Liver (tissue), 8 donors: ENCODE measurements at regions not wholly inside any gene's neighbourhood (a gene's known extent, or its start where the extent isn't known, plus 50 kb on each side); places are given as distances from the start of the nearest gene placed in this dataset.

Experiments used
- DNase-seq: peaks from one replicate; pipeline ENCODE4 v3.0.0-alpha.2; 2017; ENCODE audit warnings: low spot score
- H3K27ac ChIP-seq, 2 donors: one replicate each; pipeline ENCODE4 v1.7.0; 2013; ENCODE audit warnings: inconsistent platforms in 2 of 2, low read length in 2 of 2, control low read depth in 1 of 2, low read depth in 1 of 2, mild to moderate bottlenecking in 1 of 2
- H3K27me3 ChIP-seq, 4 donors: one replicate each; pipeline versions ENCODE4 v1.6.1 to v1.7.0; 2013; ENCODE audit warnings: low read length in 3 of 4, inconsistent platforms in 1 of 4, mild to moderate bottlenecking in 1 of 4, moderate library complexity in 1 of 4; ENCODE audit not compliant: control insufficient read depth in 4 of 4, insufficient read depth in 4 of 4
- H3K36me3 ChIP-seq, 4 donors: one replicate each; pipeline versions ENCODE4 v1.6.1 to v1.7.0; 2013; ENCODE audit warnings: low read length in 3 of 4, mild to moderate bottlenecking in 3 of 4, low read depth in 1 of 4, moderate library complexity in 1 of 4; ENCODE audit not compliant: control insufficient read depth in 4 of 4, insufficient read depth in 3 of 4
- H3K4me1 ChIP-seq, 4 donors: one replicate each; pipeline versions ENCODE4 v1.6.1 to v1.7.0; 2013; ENCODE audit warnings: low read length in 3 of 4, mild to moderate bottlenecking in 3 of 4, moderate library complexity in 1 of 4; ENCODE audit not compliant: control insufficient read depth in 4 of 4, insufficient read depth in 4 of 4
- H3K4me3 ChIP-seq, 3 donors: one replicate each; pipeline versions ENCODE4 v1.6.1 to v1.7.0; 2013; ENCODE audit warnings: low read length in 3 of 3, control low read depth in 1 of 3, low read depth in 1 of 3, mild to moderate bottlenecking in 1 of 3
- H3K9ac ChIP-seq, 2 donors: one replicate each; pipeline ENCODE4 v1.7.0; 2013; ENCODE audit warnings: low read length in 2 of 2, mild to moderate bottlenecking in 2 of 2, moderate library complexity in 2 of 2, control low read depth in 1 of 2, low read depth in 1 of 2
- H3K9me3 ChIP-seq, 4 donors: one replicate each; pipeline versions ENCODE4 v1.6.1 to v1.7.0; 2013; ENCODE audit warnings: low read length in 3 of 4; ENCODE audit not compliant: control insufficient read depth in 4 of 4
- EGR1 ChIP-seq, 2 donors: IDR thresholded peaks; 2 replicates each; pipeline ENCODE4 v1.6.1; 2016 to 2018; ENCODE audit warnings: antibody characterized with exemption in 2 of 2, low read depth in 2 of 2
- FOXA1 ChIP-seq: IDR thresholded peaks from 2 replicates; pipeline ENCODE4 v1.6.1; 2016; ENCODE audit warnings: antibody characterized with exemption
- FOXA2 ChIP-seq: IDR thresholded peaks from 2 replicates; pipeline ENCODE4 v1.6.1; 2016; ENCODE audit warnings: antibody characterized with exemption
- GABPA ChIP-seq, 2 donors: IDR thresholded peaks in 1 of 2; conservative IDR thresholded peaks in 1 of 2; 2 replicates each; pipeline ENCODE4 v1.6.1; 2016; ENCODE audit warnings: antibody characterized with exemption in 2 of 2, mild to moderate bottlenecking in 1 of 2, moderate library complexity in 1 of 2
- HNF4A ChIP-seq, 2 donors: conservative IDR thresholded peaks; 2 replicates each; pipeline ENCODE4 v1.6.1; 2016; ENCODE audit warnings: antibody characterized with exemption in 2 of 2, mild to moderate bottlenecking in 2 of 2
- HNF4G ChIP-seq: IDR thresholded peaks from 2 replicates; pipeline ENCODE4 v1.6.1; 2016; ENCODE audit warnings: antibody characterized with exemption
- NR2F2 ChIP-seq: IDR thresholded peaks from 2 replicates; pipeline ENCODE4 v1.6.1; 2016; ENCODE audit warnings: antibody characterized with exemption
- RAD21 ChIP-seq, 2 donors: IDR thresholded peaks; 2 replicates each; pipeline ENCODE4 v1.6.1; 2016; ENCODE audit warnings: antibody characterized with exemption in 2 of 2, mild to moderate bottlenecking in 2 of 2
- RXRA ChIP-seq, 2 donors: IDR thresholded peaks; 2 replicates each; pipeline ENCODE4 v1.6.1; 2017 to 2018; ENCODE audit warnings: antibody characterized with exemption in 2 of 2, mild to moderate bottlenecking in 1 of 2
- SP1 ChIP-seq: IDR thresholded peaks from 2 replicates; pipeline ENCODE4 v1.6.1; 2018; ENCODE audit warnings: antibody characterized with exemption, mild to moderate bottlenecking
- TAF1 ChIP-seq: conservative IDR thresholded peaks from 2 replicates; pipeline ENCODE4 v1.6.1; 2016; ENCODE audit warnings: antibody characterized with exemption, mild to moderate bottlenecking
- YY1 ChIP-seq: IDR thresholded peaks from 2 replicates; pipeline ENCODE4 v1.6.1; 2016; ENCODE audit warnings: antibody characterized with exemption, mild to moderate bottlenecking
- WGBS: extraction: QIAGEN DNeasy Blood & Tissue Kit; methylation state at CpG from one replicate; pipeline ENCODE4 v1.1.7; 2013; 5-methylcytosine and 5-hydroxymethylcytosine counted together
- TF ChIP-seq, protein P1 (sequence below): IDR thresholded peaks from 2 replicates; pipeline ENCODE4 v1.6.1; 2016; ENCODE audit warnings: antibody characterized with exemption
- TF ChIP-seq, protein P2 (sequence below): IDR thresholded peaks from 2 replicates; pipeline ENCODE4 v1.6.1; 2016; ENCODE audit warnings: antibody characterized with exemption, mild to moderate bottlenecking
- TF ChIP-seq, protein P3 (sequence below): IDR thresholded peaks from 2 replicates; pipeline ENCODE4 v1.6.1; 2016; ENCODE audit warnings: antibody characterized with exemption
- TF ChIP-seq, protein P4 (sequence below): IDR thresholded peaks from 2 replicates; pipeline ENCODE4 v1.6.1; 2016; ENCODE audit warnings: antibody characterized with exemption
- TF ChIP-seq, protein P5 (sequence below): fragments of 150-350 bp; IDR thresholded peaks from 2 replicates; pipeline ENCODE4 v1.5.1; 2017; ENCODE audit warnings: improper control_type of control experiment, low read depth, low read length; ENCODE audit not compliant: missing input control
- donor health status: healthy.
- donor health status: healthy.
- donor health status: healthy.
- donor health status: healthy.
- donor health status: healthy.

DNA sequence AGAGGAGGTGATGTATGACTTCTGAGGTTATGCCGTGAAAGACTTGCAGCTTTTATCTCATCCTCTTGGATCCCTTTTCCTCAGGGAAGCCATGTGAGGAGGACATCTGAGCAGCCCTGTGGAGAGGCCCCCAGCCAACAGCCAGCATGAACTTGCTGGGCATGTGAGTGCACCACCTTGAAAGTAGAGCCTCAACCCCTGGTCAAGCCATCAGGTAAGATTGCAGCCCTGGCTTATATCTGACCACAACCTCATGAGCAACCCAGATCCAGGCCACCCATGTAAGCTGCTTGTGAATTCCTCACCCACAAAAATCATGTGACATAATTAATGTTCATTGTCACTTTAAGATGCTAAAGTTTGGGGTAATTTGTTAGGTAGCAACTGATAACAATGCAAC lies 121.0 kb downstream of the MIAT start:
- no peak overlapping the region for H3K27ac ChIP-seq
- H3K9ac ChIP-seq, result no peak overlapping the region
- DNase-seq, result no peak
- no peaks in the 10 kb centered on the region for H3K27me3 ChIP-seq
- H3K36me3 ChIP-seq, result peaks cover 3 to 25% (median 10%) of the 10 kb centered on the region in 4 donors
- H3K9me3 ChIP-seq, result peaks cover 0 to 6% (median 4%) of the 10 kb centered on the region in 4 donors
- H3K4me3 ChIP-seq, result no peak overlapping the region
- WGBS, result 95% methylated on average over 1 of the region's 1 CpG
- no peaks in the 10 kb centered on the region for H3K4me1 ChIP-seq
- TF ChIP-seq FOXA1 (no peak), NR2F2 (no peak), YY1 (no peak), TAF1 (no peak), HNF4G (no peak), HNF4A (conservative IDR thresholded peaks at IDR 0.05) (no peak), GABPA (IDR thresholded peaks at IDR 0.05 in 1 of 2, conservative IDR thresholded peaks at IDR 0.05 in 1 of 2) (no peak), FOXA2 (no peak), RAD21 (IDR thresholded peaks at IDR 0.05) (no peak), SP1 (no peak), EGR1 (IDR thresholded peaks at IDR 0.05; ENCODE audit: low read depth in 2 of 2) (no peak), RXRA (IDR thresholded peaks at IDR 0.05) (no peak)
- TF ChIP-seq, protein P1, sequence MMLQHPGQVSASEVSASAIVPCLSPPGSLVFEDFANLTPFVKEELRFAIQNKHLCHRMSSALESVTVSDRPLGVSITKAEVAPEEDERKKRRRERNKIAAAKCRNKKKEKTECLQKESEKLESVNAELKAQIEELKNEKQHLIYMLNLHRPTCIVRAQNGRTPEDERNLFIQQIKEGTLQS, result no peak
- TF ChIP-seq, protein P2, sequence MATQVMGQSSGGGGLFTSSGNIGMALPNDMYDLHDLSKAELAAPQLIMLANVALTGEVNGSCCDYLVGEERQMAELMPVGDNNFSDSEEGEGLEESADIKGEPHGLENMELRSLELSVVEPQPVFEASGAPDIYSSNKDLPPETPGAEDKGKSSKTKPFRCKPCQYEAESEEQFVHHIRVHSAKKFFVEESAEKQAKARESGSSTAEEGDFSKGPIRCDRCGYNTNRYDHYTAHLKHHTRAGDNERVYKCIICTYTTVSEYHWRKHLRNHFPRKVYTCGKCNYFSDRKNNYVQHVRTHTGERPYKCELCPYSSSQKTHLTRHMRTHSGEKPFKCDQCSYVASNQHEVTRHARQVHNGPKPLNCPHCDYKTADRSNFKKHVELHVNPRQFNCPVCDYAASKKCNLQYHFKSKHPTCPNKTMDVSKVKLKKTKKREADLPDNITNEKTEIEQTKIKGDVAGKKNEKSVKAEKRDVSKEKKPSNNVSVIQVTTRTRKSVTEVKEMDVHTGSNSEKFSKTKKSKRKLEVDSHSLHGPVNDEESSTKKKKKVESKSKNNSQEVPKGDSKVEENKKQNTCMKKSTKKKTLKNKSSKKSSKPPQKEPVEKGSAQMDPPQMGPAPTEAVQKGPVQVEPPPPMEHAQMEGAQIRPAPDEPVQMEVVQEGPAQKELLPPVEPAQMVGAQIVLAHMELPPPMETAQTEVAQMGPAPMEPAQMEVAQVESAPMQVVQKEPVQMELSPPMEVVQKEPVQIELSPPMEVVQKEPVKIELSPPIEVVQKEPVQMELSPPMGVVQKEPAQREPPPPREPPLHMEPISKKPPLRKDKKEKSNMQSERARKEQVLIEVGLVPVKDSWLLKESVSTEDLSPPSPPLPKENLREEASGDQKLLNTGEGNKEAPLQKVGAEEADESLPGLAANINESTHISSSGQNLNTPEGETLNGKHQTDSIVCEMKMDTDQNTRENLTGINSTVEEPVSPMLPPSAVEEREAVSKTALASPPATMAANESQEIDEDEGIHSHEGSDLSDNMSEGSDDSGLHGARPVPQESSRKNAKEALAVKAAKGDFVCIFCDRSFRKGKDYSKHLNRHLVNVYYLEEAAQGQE, result no peak
- TF ChIP-seq, protein P3, sequence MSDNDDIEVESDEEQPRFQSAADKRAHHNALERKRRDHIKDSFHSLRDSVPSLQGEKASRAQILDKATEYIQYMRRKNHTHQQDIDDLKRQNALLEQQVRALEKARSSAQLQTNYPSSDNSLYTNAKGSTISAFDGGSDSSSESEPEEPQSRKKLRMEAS, result no peak
- TF ChIP-seq, protein P4, sequence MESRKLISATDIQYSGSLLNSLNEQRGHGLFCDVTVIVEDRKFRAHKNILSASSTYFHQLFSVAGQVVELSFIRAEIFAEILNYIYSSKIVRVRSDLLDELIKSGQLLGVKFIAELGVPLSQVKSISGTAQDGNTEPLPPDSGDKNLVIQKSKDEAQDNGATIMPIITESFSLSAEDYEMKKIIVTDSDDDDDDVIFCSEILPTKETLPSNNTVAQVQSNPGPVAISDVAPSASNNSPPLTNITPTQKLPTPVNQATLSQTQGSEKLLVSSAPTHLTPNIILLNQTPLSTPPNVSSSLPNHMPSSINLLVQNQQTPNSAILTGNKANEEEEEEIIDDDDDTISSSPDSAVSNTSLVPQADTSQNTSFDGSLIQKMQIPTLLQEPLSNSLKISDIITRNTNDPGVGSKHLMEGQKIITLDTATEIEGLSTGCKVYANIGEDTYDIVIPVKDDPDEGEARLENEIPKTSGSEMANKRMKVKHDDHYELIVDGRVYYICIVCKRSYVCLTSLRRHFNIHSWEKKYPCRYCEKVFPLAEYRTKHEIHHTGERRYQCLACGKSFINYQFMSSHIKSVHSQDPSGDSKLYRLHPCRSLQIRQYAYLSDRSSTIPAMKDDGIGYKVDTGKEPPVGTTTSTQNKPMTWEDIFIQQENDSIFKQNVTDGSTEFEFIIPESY, result no peak
- TF ChIP-seq, protein P5, sequence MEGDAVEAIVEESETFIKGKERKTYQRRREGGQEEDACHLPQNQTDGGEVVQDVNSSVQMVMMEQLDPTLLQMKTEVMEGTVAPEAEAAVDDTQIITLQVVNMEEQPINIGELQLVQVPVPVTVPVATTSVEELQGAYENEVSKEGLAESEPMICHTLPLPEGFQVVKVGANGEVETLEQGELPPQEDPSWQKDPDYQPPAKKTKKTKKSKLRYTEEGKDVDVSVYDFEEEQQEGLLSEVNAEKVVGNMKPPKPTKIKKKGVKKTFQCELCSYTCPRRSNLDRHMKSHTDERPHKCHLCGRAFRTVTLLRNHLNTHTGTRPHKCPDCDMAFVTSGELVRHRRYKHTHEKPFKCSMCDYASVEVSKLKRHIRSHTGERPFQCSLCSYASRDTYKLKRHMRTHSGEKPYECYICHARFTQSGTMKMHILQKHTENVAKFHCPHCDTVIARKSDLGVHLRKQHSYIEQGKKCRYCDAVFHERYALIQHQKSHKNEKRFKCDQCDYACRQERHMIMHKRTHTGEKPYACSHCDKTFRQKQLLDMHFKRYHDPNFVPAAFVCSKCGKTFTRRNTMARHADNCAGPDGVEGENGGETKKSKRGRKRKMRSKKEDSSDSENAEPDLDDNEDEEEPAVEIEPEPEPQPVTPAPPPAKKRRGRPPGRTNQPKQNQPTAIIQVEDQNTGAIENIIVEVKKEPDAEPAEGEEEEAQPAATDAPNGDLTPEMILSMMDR, result no peak

DNA sequence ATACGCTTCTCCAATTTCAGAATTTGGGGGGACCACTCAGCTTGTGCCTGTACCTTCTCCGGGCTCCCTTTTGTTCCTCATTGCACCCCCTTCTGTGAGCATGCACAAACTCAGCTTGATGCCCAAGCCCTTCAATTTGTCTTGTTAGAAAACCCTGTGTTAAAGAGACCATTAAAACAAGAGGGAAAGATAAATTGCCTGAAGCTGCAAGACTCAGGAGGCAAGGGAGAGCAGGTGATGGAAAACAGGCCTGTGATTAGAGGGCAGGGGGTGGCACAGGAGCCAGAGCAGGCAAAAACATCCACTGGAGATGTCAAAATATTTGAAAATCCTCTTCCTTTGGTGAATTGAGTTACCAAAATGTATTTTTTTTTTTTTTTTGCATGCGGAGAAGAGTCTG lies 121.7 kb downstream of the MIAT start:
- H3K9me3 ChIP-seq, result peaks cover 0 to 6% (median 4%) of the 10 kb centered on the region in 4 donors
- peaks cover 3 to 25% (median 10%) of the 10 kb centered on the region in 4 donors for H3K36me3 ChIP-seq
- H3K27ac ChIP-seq, result no peak overlapping the region
- no peak for DNase-seq
- H3K4me1 ChIP-seq, result no peaks in the 10 kb centered on the region
- no peaks in the 10 kb centered on the region for H3K27me3 ChIP-seq
- 79% methylated on average over 3 of the region's 3 CpGs for WGBS
- no peak overlapping the region for H3K4me3 ChIP-seq
- no peak overlapping the region for H3K9ac ChIP-seq
- no peak for TF ChIP-seq EGR1 (IDR thresholded peaks at IDR 0.05; ENCODE audit: low read depth in 2 of 2)
- TF ChIP-seq SP1, result no peak
- TF ChIP-seq, protein P2, result no peak
- no peak for TF ChIP-seq HNF4G
- no peak for TF ChIP-seq RAD21 (IDR thresholded peaks at IDR 0.05)
- TF ChIP-seq, protein P1, result no peak
- no peak for TF ChIP-seq RXRA (IDR thresholded peaks at IDR 0.05)
- no peak for TF ChIP-seq GABPA (IDR thresholded peaks at IDR 0.05 in 1 of 2, conservative IDR thresholded peaks at IDR 0.05 in 1 of 2)
- TF ChIP-seq, protein P4, result no peak
- TF ChIP-seq YY1, result no peak
- TF ChIP-seq TAF1, result no peak
